ENCODE measurements at regions not wholly inside any gene's neighbourhood (a gene's known extent, or its start where the extent isn't known, plus 50 kb on each side); places are given as distances from the start of the nearest gene placed in this dataset.

- Histone ChIP-seq H3K27me3 (ENCODE audit: insufficient read depth, low read length) (no peaks in the 10 kb centered on the region), H2AFZ (ENCODE audit: low read length) (no peak overlapping the region), H3K23me2 (ENCODE audit: insufficient read length, low read depth, low read length, poor library complexity, severe bottlenecking) (no peaks in the 10 kb centered on the region), H3K79me2 (ENCODE audit: insufficient read depth, low read length) (no peaks in the 10 kb centered on the region), H3K4me1 (ENCODE audit: insufficient read depth, low read length) (no peaks in the 10 kb centered on the region; the same call in 1 of the 2 replicates), H2AK5ac (ENCODE audit: insufficient read length, low read length) (no peak overlapping the region), H3K4me2 (ENCODE audit: insufficient read depth, insufficient read length, low read length) (no peak overlapping the region), H3K18ac (ENCODE audit: insufficient read length, low read depth, low read length) (no peak overlapping the region), H2BK15ac (ENCODE audit: low read depth, low read length) (no peak overlapping the region), H3K9ac (ENCODE audit: extremely low read depth, insufficient read length, low read length) (no peak overlapping the region), H2BK5ac (ENCODE audit: insufficient read length, low read length) (no peak overlapping the region), H3K4ac (ENCODE audit: low read depth, low read length) (no peak overlapping the region), H4K5ac (ENCODE audit: insufficient read length, low read depth, low read length) (no peak overlapping the region), H2BK20ac (ENCODE audit: low read depth, low read length, poor library complexity, severe bottlenecking) (no peak overlapping the region), H4K20me1 (ENCODE audit: control insufficient read depth, insufficient read depth, insufficient read length) (no peaks in the 10 kb centered on the region), H4K91ac (ENCODE audit: insufficient read length, low read depth, low read length) (no peak overlapping the region), H3T11ph (ENCODE audit: low read length) (no peak overlapping the region), H3K14ac (ENCODE audit: insufficient read depth, low read length) (no peak overlapping the region), H3K23ac (ENCODE audit: insufficient read length, low read depth, low read length) (no peak overlapping the region), H3K9me3 (ENCODE audit: control insufficient read depth, low read depth, low read length) (no peaks in the 10 kb centered on the region), H2BK120ac (ENCODE audit: low read depth, low read length, poor library complexity, severe bottlenecking) (no peak overlapping the region), H3K27ac (ENCODE audit: insufficient read length, low read depth, low read length) (no peak overlapping the region), H2BK12ac (ENCODE audit: insufficient read length, low read depth, low read length) (no peak overlapping the region), H3K79me1 (ENCODE audit: insufficient read depth, low read depth, low read length, poor library complexity, severe bottlenecking) (no peaks in the 10 kb centered on the region), H4K8ac (replicated peaks; ENCODE audit: insufficient read length, low read depth, low read length) (no peak overlapping the region), H3K56ac (ENCODE audit: insufficient read length, low read depth, low read length) (no peak overlapping the region)
- Mint-ChIP-seq H3K27ac (no peak overlapping the region; a peak in 1 of 7 replicates), H3K27me3 (ENCODE audit: low read depth) (peaks cover 3% of the 10 kb centered on the region), H3K36me3 (ENCODE audit: insufficient read depth in 1 of 3, low read depth in 3 of 3) (peaks cover 5 to 12% (median 7%) of the 10 kb centered on the region in 3 experiments; a peak in 6 of 7 replicates), H3K9me3 (peaks cover 10 to 11% of the 10 kb centered on the region in 2 experiments), H3K4me3 (no peak overlapping the region), H3K4me1 (peaks cover 8 to 16% of the 10 kb centered on the region in 2 experiments)
- WGBS (ENCODE audit: extremely low coverage, insufficient read length, low lambda C conversion rate), result no CpG with 5 or more reads among the region's 17 CpGs
- DNase-seq, result no peak
- no peak for TF ChIP-seq CTCF (conservative IDR thresholded peaks at IDR 0.05)
Observed at GRCh38 chr22:26762503-26763472, 105.4 kb downstream of the MIAT start.
